SK-N-SH (cell line): ENCODE measurements at regions not wholly inside any gene's neighbourhood (a gene's known extent, or its start where the extent isn't known, plus 50 kb on each side); places are given as distances from the start of the nearest gene placed in this dataset.

ENCODE experiments used
- CTCF ChIA-PET: fragments of 300-600, 350-600 bp; formaldehyde crosslinking; extraction: SDS; loops from one replicate; lab custom pipeline; 2021; lab: Yijun Ruan, JAX
- POLR2A ChIA-PET: fragments of 350-600 bp; sonication (Branson Sonifier 250); formaldehyde crosslinking; extraction: SDS; loops from one replicate; lab custom pipeline; 2020; ENCODE audit warnings: antibody characterized with exemption, inconsistent platforms; lab: Yijun Ruan, JAX
- DNase-seq: peaks from one replicate; pipeline ENCODE4 v3.0.0; 2012
- H2AFZ ChIP-seq: fragments of 200-600 bp; sonication (generic); 2 replicates; pipeline ENCODE4 v1.8.1; 2016; ENCODE audit warnings: antibody characterized with exemption, mild to moderate bottlenecking, low read depth
- H3F3A ChIP-seq: fragments of 200-600 bp; sonication (generic); replicated peaks from 2 replicates; pipeline ENCODE3; 2016; ENCODE audit warnings: antibody characterized with exemption, mild to moderate bottlenecking; ENCODE audit not compliant: insufficient read depth
- H3K27ac ChIP-seq, 2 experiments: fragments of 200-500 bp in 1 of 2; fragments of 200-600 bp in 1 of 2; sonication (Bioruptor generic) in 1 of 2; sonication (generic), shearing (Covaris generic) in 1 of 2; 2 replicates each; pipeline versions ENCODE4 v1.5.1 to v1.6.1; 2014 to 2016; ENCODE audit warnings: low read depth in 2 of 2, inconsistent platforms in 1 of 2, low read length in 1 of 2, mild to moderate bottlenecking in 1 of 2, mixed read lengths in 1 of 2
- H3K27me3 ChIP-seq: fragments of 200-600 bp; sonication (generic), shearing (Covaris generic); 2 replicates; pipeline ENCODE4 v1.6.1; 2016; ENCODE audit warnings: mixed run types; ENCODE audit not compliant: insufficient read depth
- H3K36me3 ChIP-seq, 2 experiments: fragments of 200-500 bp in 1 of 2; fragments of 200-600 bp in 1 of 2; sonication (Bioruptor generic) in 1 of 2; sonication (generic) in 1 of 2; replicated peaks in 1 of 2; 2 replicates each; pipeline versions ENCODE3 to v1.5.1; 2014 to 2016; ENCODE audit warnings: low read length in 1 of 2, mild to moderate bottlenecking in 1 of 2; ENCODE audit not compliant: insufficient read depth in 2 of 2, control insufficient read depth in 1 of 2
- H3K4me1 ChIP-seq, 2 experiments: fragments of 200-500 bp in 1 of 2; fragments of 200-600 bp in 1 of 2; sonication (Bioruptor generic) in 1 of 2; sonication (generic), shearing (Covaris generic) in 1 of 2; 2 replicates each; pipeline versions ENCODE4 v1.5.1 to v1.6.1; 2014 to 2016; ENCODE audit warnings: low read depth in 1 of 2, low read length in 1 of 2, mixed run types in 1 of 2; ENCODE audit not compliant: insufficient read depth in 2 of 2, control insufficient read depth in 1 of 2
- H3K4me2 ChIP-seq: fragments of 200-600 bp; sonication (generic), shearing (Covaris generic); 2 replicates; pipeline ENCODE4 v1.6.1; 2017; ENCODE audit warnings: mixed run types
- H3K4me3 ChIP-seq, 2 experiments: fragments of 200-500 bp in 1 of 2; fragments of 200-600 bp in 1 of 2; sonication (Bioruptor generic) in 1 of 2; sonication (generic), shearing (Covaris generic) in 1 of 2; 2 replicates each; pipeline versions ENCODE4 v1.5.1 to v1.8.1; 2014 to 2016; ENCODE audit warnings: low read depth in 2 of 2, inconsistent platforms in 1 of 2, low read length in 1 of 2, mild to moderate bottlenecking in 1 of 2, mixed read lengths in 1 of 2, moderate library complexity in 1 of 2
- H3K79me2 ChIP-seq: fragments of 200-600 bp; sonication (generic); 2 replicates; pipeline ENCODE4 v1.8.1; 2017; ENCODE audit warnings: mild to moderate bottlenecking; ENCODE audit not compliant: insufficient read depth
- H3K9ac ChIP-seq: fragments of 200-600 bp; sonication (generic); 2 replicates; pipeline ENCODE4 v1.6.1; 2017; ENCODE audit warnings: mixed run types
- H3K9me2 ChIP-seq: fragments of 200-600 bp; sonication (generic); 2 replicates; pipeline ENCODE4 v1.6.1; 2017; ENCODE audit warnings: mixed run types
- H3K9me3 ChIP-seq: fragments of 200-600 bp; sonication (generic); 2 replicates; pipeline ENCODE4 v1.6.1; 2017; ENCODE audit warnings: mixed run types, mild to moderate bottlenecking, moderate library complexity
- H4K20me1 ChIP-seq: fragments of 200-600 bp; sonication (generic); 2 replicates; pipeline ENCODE4 v1.6.1; 2017; ENCODE audit warnings: mild to moderate bottlenecking, mixed run types; ENCODE audit not compliant: insufficient read depth
- CTCF ChIP-seq: fragments of 200-600 bp; sonication (generic); IDR thresholded peaks from 2 replicates; pipeline ENCODE4 v1.6.1; 2017; ENCODE audit warnings: antibody characterized with exemption, mild to moderate bottlenecking, moderate library complexity
- ELF1 ChIP-seq: IDR thresholded peaks from 2 replicates; pipeline ENCODE4 v1.4.0; 2012
- FOSL2 ChIP-seq: IDR thresholded peaks from 2 replicates; pipeline ENCODE4 v1.4.0; 2012; ENCODE audit warnings: low read depth, mild to moderate bottlenecking, moderate library complexity, borderline replicate concordance
- FOXJ3 ChIP-seq: sonication (generic); formaldehyde crosslinking; IDR thresholded peaks from 2 replicates; pipeline ENCODE4 v1.5.1; 2020; ENCODE audit warnings: mild to moderate bottlenecking, missing genetic modification reagents
- FOXM1 ChIP-seq: IDR thresholded peaks from 2 replicates; pipeline ENCODE4 v1.4.0; 2012; ENCODE audit warnings: low read depth, mild to moderate bottlenecking
- GATA2 ChIP-seq: sonication (generic); formaldehyde crosslinking; IDR thresholded peaks from 2 replicates; pipeline ENCODE4 v1.5.0; 2020; ENCODE audit warnings: mild to moderate bottlenecking, missing genetic modification reagents
- IRF3 ChIP-seq: fragments of 150-350 bp; IDR thresholded peaks from 2 replicates; pipeline ENCODE4 v1.6.1; 2016; ENCODE audit warnings: mild to moderate bottlenecking, low read depth, low read length
- MEF2A ChIP-seq: IDR thresholded peaks from 2 replicates; pipeline ENCODE4 v1.4.0; 2012; ENCODE audit warnings: low read depth, borderline replicate concordance
- PBX3 ChIP-seq: IDR thresholded peaks from 2 replicates; pipeline ENCODE4; 2012
- RAD21 ChIP-seq: IDR thresholded peaks from 2 replicates; pipeline ENCODE4 v1.6.1; 2012; ENCODE audit warnings: mild to moderate bottlenecking, low read length
- RCOR1 ChIP-seq: fragments of 150-350 bp; IDR thresholded peaks from 2 replicates; pipeline ENCODE4 v1.6.1; 2017; ENCODE audit warnings: antibody characterized with exemption, low read length
- RXRA ChIP-seq: IDR thresholded peaks from 2 replicates; pipeline ENCODE4 v1.4.0; 2012; ENCODE audit warnings: low read depth, mild to moderate bottlenecking, borderline replicate concordance
- SIN3A ChIP-seq: IDR thresholded peaks from 2 replicates; pipeline ENCODE4 v1.6.1; 2012; ENCODE audit warnings: low read depth, mild to moderate bottlenecking, low read length, moderate library complexity, borderline replicate concordance
- TAF1 ChIP-seq: IDR thresholded peaks from 2 replicates; pipeline ENCODE4 v1.6.1; 2012; ENCODE audit warnings: low read depth, mild to moderate bottlenecking, low read length, moderate library complexity, borderline replicate concordance
- TCF12 ChIP-seq: IDR thresholded peaks from 2 replicates; pipeline ENCODE4 v1.4.0; 2012
- TEAD4 ChIP-seq: IDR thresholded peaks from 2 replicates; pipeline ENCODE4 v1.4.0; 2012; ENCODE audit warnings: mild to moderate bottlenecking, borderline replicate concordance; ENCODE audit not compliant: insufficient read depth
- YY1 ChIP-seq: IDR thresholded peaks from 2 replicates; pipeline ENCODE4 v1.4.0; 2012; ENCODE audit warnings: low read depth, mild to moderate bottlenecking
- ZBTB33 ChIP-seq: IDR thresholded peaks from 2 replicates; pipeline ENCODE4 v1.4.0; 2012; ENCODE audit warnings: low read depth, borderline replicate concordance
- WGBS: methylation state at CpG from one replicate; pipeline ENCODE4 v1.1.6; 2017; ENCODE audit warnings: low lambda C conversion rate; 5-methylcytosine and 5-hydroxymethylcytosine counted together
- TF ChIP-seq, protein P1 (sequence below): IDR thresholded peaks from 2 replicates; pipeline ENCODE4 v1.4.0; 2012; ENCODE audit warnings: low read depth, borderline replicate concordance

GRCh38 chr10:28985137-28985885, 303.6 kb upstream of the LYZL1 start:
- CTCF ChIA-PET: interaction anchor here (0.9 kb wide), 1 partner anchor 321 kb away, joined by 3 read pairs; no protein-coding TSS in a partner anchor
- peaks cover 0 to 3% of the 10 kb centered on the region in 2 experiments; a peak in 2 of 4 replicates for H3K4me1 ChIP-seq
- no peak overlapping the region for H3K27ac ChIP-seq
- H3K9me2 ChIP-seq: no peaks in the 10 kb centered on the region
- H3K36me3 ChIP-seq: no peaks in the 10 kb centered on the region
- H3K4me3 ChIP-seq: no peak overlapping the region
- H3K79me2 ChIP-seq: no peaks in the 10 kb centered on the region
- no peak for DNase-seq
- no peaks in the 10 kb centered on the region for H3F3A ChIP-seq
- H3K9ac ChIP-seq: no peak overlapping the region
- 81% methylated on average over 7 of the region's 8 CpGs for WGBS
- TF ChIP-seq IRF3: no peak
- no peak for TF ChIP-seq RAD21
- TF ChIP-seq FOSL2: no peak
- TF ChIP-seq, protein P1, sequence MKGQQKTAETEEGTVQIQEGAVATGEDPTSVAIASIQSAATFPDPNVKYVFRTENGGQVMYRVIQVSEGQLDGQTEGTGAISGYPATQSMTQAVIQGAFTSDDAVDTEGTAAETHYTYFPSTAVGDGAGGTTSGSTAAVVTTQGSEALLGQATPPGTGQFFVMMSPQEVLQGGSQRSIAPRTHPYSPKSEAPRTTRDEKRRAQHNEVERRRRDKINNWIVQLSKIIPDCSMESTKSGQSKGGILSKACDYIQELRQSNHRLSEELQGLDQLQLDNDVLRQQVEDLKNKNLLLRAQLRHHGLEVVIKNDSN: no peak
- TF ChIP-seq SIN3A: no peak
- TF ChIP-seq FOXJ3 (CRISPR knock-in tag): no peak
- TF ChIP-seq RCOR1: no peak
- TF ChIP-seq YY1: no peak
- no peak for TF ChIP-seq PBX3
- no peak for TF ChIP-seq RXRA
- TF ChIP-seq MEF2A: no peak
- TF ChIP-seq GATA2 (CRISPR knock-in tag): no peak
- TF ChIP-seq TCF12: no peak
- no peak for TF ChIP-seq ELF1
- no peak for TF ChIP-seq FOXM1
- no peak for TF ChIP-seq ZBTB33
- no peak for TF ChIP-seq TAF1
- TF ChIP-seq TEAD4: no peak
- TF ChIP-seq CTCF: no peak
- H3K9me3 ChIP-seq: no peaks in the 10 kb centered on the region
- H3K27me3 ChIP-seq: no peaks in the 10 kb centered on the region
- POLR2A ChIA-PET: no interaction called here
- no peaks in the 10 kb centered on the region for H4K20me1 ChIP-seq
- no peak overlapping the region for H2AFZ ChIP-seq
- no peak overlapping the region for H3K4me2 ChIP-seq
